Psoas muscle (tissue), 7 donors: ENCODE measurements at regions not wholly inside any gene's neighbourhood (a gene's known extent, or its start where the extent isn't known, plus 50 kb on each side); places are given as distances from the start of the nearest gene placed in this dataset.

Experiments
- ATAC-seq, 4 donors: fragments of 200-7000 bp; cut with Tn5 transposase; one replicate each; pipeline ENCODE4 v1.9.1; 2020; ENCODE audit warnings: moderate library complexity in 3 of 4, mild to moderate bottlenecking in 2 of 4
- DNase-seq, 2 donors: peaks; one replicate each; pipeline ENCODE4 v3.0.0-alpha.2; 2020
- H3K27ac ChIP-seq: fragments of 200-600 bp; one replicate; pipeline ENCODE4 v1.8.0; 2022
- H3K27me3 ChIP-seq, 3 donors: fragments of 200-600 bp in 1 of 3; one replicate each; pipeline versions ENCODE4 v1.6.1 to v1.8.0; 2013 to 2022; ENCODE audit warnings: low read length in 2 of 3, mild to moderate bottlenecking in 2 of 3, moderate library complexity in 1 of 3; ENCODE audit not compliant: insufficient read depth in 3 of 3
- H3K36me3 ChIP-seq, 2 donors: fragments of 200-600 bp in 1 of 2; one replicate each; pipeline versions ENCODE4 v1.6.1 to v1.8.0; 2013 to 2022; ENCODE audit warnings: low read depth in 1 of 2, mild to moderate bottlenecking in 1 of 2, moderate library complexity in 1 of 2; ENCODE audit not compliant: insufficient read depth in 1 of 2
- H3K4me1 ChIP-seq: fragments of 200-600 bp; one replicate; pipeline ENCODE4 v1.8.0; 2022
- H3K4me3 ChIP-seq: fragments of 200-600 bp; one replicate; pipeline ENCODE4 v1.8.0; 2022; ENCODE audit warnings: mild to moderate bottlenecking
- H3K9me3 ChIP-seq: fragments of 200-600 bp; one replicate; pipeline ENCODE4 v1.8.0; 2022
- CTCF ChIP-seq: fragments of 200-600 bp; IDR thresholded peaks from one replicate; pipeline ENCODE4 v1.8.0; 2022; ENCODE audit warnings: antibody characterized with exemption
- WGBS, 3 donors: extraction: QIAGEN DNeasy Blood & Tissue Kit; methylation state at CpG; one replicate each; pipeline versions ENCODE4 v1.1.6 to v1.1.7; 2013; 5-methylcytosine and 5-hydroxymethylcytosine counted together
- intact Hi-C, 2 donors: fragments of 100-400 bp; cut with DNase I; formaldehyde crosslinking; loops; one replicate each; pipeline versions ENCODE4 v1.11.0 to v1.14.2; 2022
- donor health status: healthy with polysubstance abuse.
- donor health status: DM: no; HTN: no; CAD: no; lungs with moderate emphysema.
- donor health status: Bipolar disorder and iron deficiency.
- donor health status: healthy.
- donor health status: DM: yes; HTN: yes; CAD: no.
- donor health status: DM: no; HTN: no; CAD: no.
- donor health status: DM: yes; HTN: yes; CAD: no.

DNA sequence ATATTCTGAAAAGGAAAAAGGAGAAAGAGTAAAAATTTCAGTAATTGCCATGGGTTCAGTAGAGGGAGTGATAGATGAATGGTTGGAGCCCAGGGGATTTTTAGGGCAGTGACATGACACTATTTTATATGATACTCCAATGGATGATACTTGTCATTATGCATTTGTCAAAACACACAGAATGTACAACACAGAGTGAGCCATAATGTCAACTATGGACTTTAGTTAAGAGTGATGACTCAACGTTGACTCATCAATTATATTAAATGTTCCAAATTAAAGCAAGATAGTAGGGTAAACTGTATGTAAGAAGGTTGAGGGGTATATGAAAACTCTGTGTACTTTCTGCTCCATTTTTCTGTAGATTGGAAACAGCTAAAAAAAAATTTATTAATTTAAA lies 586.4 kb downstream of the TAF11L14 start:
- 79 to 89% (median 87%) methylated on average over 1 of the region's 1 CpG for WGBS, 3 donors
- DNase-seq (no peak), ATAC-seq (no peak)
- intact Hi-C loops = no loop called here
- Histone ChIP-seq H3K9me3 (no peaks in the 10 kb centered on the region), H3K4me1 (no peaks in the 10 kb centered on the region), H3K4me3 (no peak overlapping the region), H3K36me3 (no peaks in the 10 kb centered on the region), H3K27me3 (no peaks in the 10 kb centered on the region), H3K27ac (no peak overlapping the region)
- no peak for TF ChIP-seq CTCF

GRCh38 chr5:18236386-18236785 lies 602.1 kb downstream of the TAF11L14 start:
- no peak overlapping the region for H3K27ac ChIP-seq
- no peak for ATAC-seq
- H3K9me3 ChIP-seq = peaks cover 3% of the 10 kb centered on the region
- H3K4me3 ChIP-seq = no peak overlapping the region
- DNase-seq = no peak
- H3K4me1 ChIP-seq = no peaks in the 10 kb centered on the region
- intact Hi-C loops = no loop called here
- H3K27me3 ChIP-seq = no peaks in the 10 kb centered on the region
- H3K36me3 ChIP-seq = no peaks in the 10 kb centered on the region
- no peak for TF ChIP-seq CTCF

DNA sequence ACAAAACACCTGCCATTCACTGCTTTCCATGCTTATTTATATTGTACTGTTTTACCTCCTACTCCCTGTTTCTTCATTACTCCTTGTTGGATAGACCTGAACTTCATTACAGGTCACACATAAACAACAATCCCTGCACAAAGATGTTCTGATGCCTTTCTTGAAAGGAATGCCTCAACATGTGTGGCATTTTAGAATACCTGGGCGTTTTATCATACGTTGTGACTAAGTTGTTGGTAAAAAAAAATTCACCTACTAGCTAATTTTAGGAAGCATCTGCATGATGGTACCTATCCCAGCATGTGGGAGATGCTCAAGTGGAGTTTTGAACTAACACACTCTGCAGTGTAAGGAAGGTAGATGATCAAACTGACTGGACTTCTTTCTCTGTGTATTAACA lies 604.1 kb downstream of the TAF11L14 start:
- no peak for TF ChIP-seq CTCF
- ATAC-seq (no peak), DNase-seq (no peak)
- Histone ChIP-seq H3K36me3 (no peaks in the 10 kb centered on the region), H3K9me3 (peaks cover 3% of the 10 kb centered on the region), H3K27ac (no peak overlapping the region), H3K4me3 (no peak overlapping the region), H3K4me1 (no peaks in the 10 kb centered on the region), H3K27me3 (no peaks in the 10 kb centered on the region)
- WGBS, 3 donors = 77 to 80% (median 79%) methylated on average over 2 of the region's 2 CpGs
- intact Hi-C loops = no loop called here

GRCh38 chr5:18240971-18241370 lies 606.7 kb downstream of the TAF11L14 start:
- H3K27ac ChIP-seq = no peak overlapping the region
- WGBS, 3 donors = 89 to 95% (median 90%) methylated on average over 1 of the region's 1 CpG
- ATAC-seq (no peak), DNase-seq (no peak)
- H3K4me1 ChIP-seq = no peaks in the 10 kb centered on the region
- intact Hi-C loops = no loop called here
- H3K36me3 ChIP-seq = no peaks in the 10 kb centered on the region
- TF ChIP-seq CTCF = no peak
- no peaks in the 10 kb centered on the region for H3K27me3 ChIP-seq
- peaks cover 3% of the 10 kb centered on the region for H3K9me3 ChIP-seq
- H3K4me3 ChIP-seq = no peak overlapping the region

DNA sequence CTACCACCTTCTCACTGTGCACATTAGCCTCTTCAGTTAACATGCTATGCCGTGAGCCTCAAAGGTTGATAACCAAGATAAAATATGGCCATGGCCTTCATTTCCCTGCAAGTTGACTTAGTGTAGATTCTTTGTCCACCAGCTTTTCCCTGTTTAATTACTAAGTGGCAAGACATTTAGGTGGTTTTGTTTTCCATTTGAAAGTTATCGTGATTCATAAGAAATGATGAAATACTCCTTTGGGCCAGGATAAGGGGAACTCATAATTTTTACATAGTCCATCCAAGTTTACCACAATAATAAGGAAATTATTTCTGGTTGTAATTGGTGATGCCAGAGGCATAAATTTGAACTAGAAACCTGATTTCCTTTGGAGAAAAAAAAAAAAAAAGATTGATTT lies 609.6 kb downstream of the TAF11L14 start:
- TF ChIP-seq CTCF = no peak
- DNase-seq = no peak
- Histone ChIP-seq H3K27ac (no peak overlapping the region), H3K36me3 (no peaks in the 10 kb centered on the region), H3K9me3 (peaks cover 3% of the 10 kb centered on the region), H3K27me3 (no peaks in the 10 kb centered on the region), H3K4me1 (no peaks in the 10 kb centered on the region), H3K4me3 (no peak overlapping the region)
- no peak for ATAC-seq
- intact Hi-C loops = no loop called here
- 83 to 88% (median 83%) methylated on average over 2 of the region's 2 CpGs for WGBS, 3 donors
